Stomach (tissue), 8 donors: ENCODE measurements at regions not wholly inside any gene's neighbourhood (a gene's known extent, or its start where the extent isn't known, plus 50 kb on each side); places are given as distances from the start of the nearest gene placed in this dataset.
A peak's percentile ranks its signal among the peaks of the same experiment; 100 is the strongest.

Experiments
- DNase-seq, 2 donors: peaks; one replicate each; pipeline versions ENCODE4 v3.0.0 to v3.0.0-alpha.2; 2013 to 2019
- H3K27ac ChIP-seq, 5 donors: fragments of 200-600 bp in 4 of 5; sonication (generic) in 4 of 5; one replicate each; pipeline ENCODE4 v1.5.1; 2013 to 2019; ENCODE audit warnings: mild to moderate bottlenecking in 1 of 5, moderate library complexity in 1 of 5
- H3K27me3 ChIP-seq, 3 donors: fragments of 200-600 bp; sonication (generic); one replicate each; pipeline ENCODE4 v1.5.1; 2017 to 2019; ENCODE audit warnings: mixed run types in 1 of 3
- H3K36me3 ChIP-seq, 4 donors: fragments of 200-600 bp; sonication (generic); 1 replicate in 3 of 4; 2 replicates in 1 of 4; pipeline ENCODE4 v1.5.1; 2016 to 2019
- H3K4me1 ChIP-seq, 4 donors: fragments of 200-600 bp; sonication (generic); one replicate each; pipeline ENCODE4 v1.5.1; 2016 to 2019
- H3K4me3 ChIP-seq, 4 donors: fragments of 200-600 bp; sonication (generic) in 3 of 4; one replicate each; pipeline ENCODE4 v1.5.1; 2016 to 2019; ENCODE audit warnings: mild to moderate bottlenecking in 1 of 4
- H3K9me3 ChIP-seq, 4 donors: fragments of 200-600 bp; sonication (generic); one replicate each; pipeline ENCODE4 v1.5.1; 2016 to 2019
- EP300 ChIP-seq: sonication (generic); formaldehyde crosslinking; IDR thresholded peaks from one replicate; pipeline ENCODE4 v1.6.1; 2017; ENCODE audit warnings: antibody characterized with exemption
- POLR2A ChIP-seq, 4 donors: fragments of 450-650 bp; IDR thresholded peaks; one replicate each; pipeline ENCODE4 v1.6.1; 2016; ENCODE audit warnings: antibody characterized with exemption in 4 of 4, control low read depth in 2 of 4, mild to moderate bottlenecking in 1 of 4, moderate library complexity in 1 of 4
- POLR2AphosphoS5 ChIP-seq, 3 donors: sonication (generic); formaldehyde crosslinking; IDR thresholded peaks; one replicate each; pipeline ENCODE4 v1.6.1; 2016; ENCODE audit warnings: antibody characterized with exemption in 3 of 3
- WGBS, 5 donors: extraction: QIAGEN DNeasy Blood & Tissue Kit in 3 of 5; methylation state at CpG; one replicate each; pipeline versions ENCODE4 v1.1.5 to v1.1.7; 2013 to 2018; 5-methylcytosine and 5-hydroxymethylcytosine counted together
- intact Hi-C: fragments of 100-400 bp; cut with DNase I; formaldehyde crosslinking; loops from one replicate; pipeline ENCODE4 v1.15.1; 2023; ENCODE audit warnings: low total_unique reads
- TF ChIP-seq, protein P1 (sequence below), 7 experiments: fragments of 450-650 bp in 4 of 7; fragments of 200-600 bp in 3 of 7; sonication (generic) in 3 of 7; IDR thresholded peaks; one replicate each; pipeline ENCODE4 v1.5.1; 2016 to 2019; ENCODE audit warnings: antibody characterized with exemption in 7 of 7, control low read depth in 2 of 7, mild to moderate bottlenecking in 1 of 7
- donor health status: healthy with polysubstance abuse.
- donor health status: Bipolar disorder and iron deficiency.
- donor health status: healthy.

DNA sequence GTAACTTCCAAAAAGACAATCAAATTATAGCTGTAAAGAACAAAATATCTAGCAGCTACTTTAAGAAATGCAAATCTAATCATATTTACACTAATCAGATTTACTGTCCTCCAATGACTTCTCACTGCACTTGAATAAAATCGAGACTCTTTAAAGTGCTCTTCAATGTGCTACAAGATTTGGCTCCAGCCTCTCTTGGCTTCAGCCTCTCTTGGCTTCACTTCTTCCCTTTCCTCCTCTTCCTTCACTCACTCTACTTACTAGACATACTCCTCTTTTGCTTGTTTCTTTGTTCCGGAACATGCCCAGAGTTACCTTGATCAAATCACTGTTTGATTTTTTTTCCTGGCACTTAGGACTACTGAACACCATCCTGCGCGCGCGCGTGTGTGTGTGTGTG is 495.4 kb downstream of the LMO7 start:
- Histone ChIP-seq H3K36me3 (no peaks in the 10 kb centered on the region), H3K9me3 (no peaks in the 10 kb centered on the region), H3K4me3 (no peak overlapping the region), H3K27me3 (no peaks in the 10 kb centered on the region), H3K4me1 (no peaks in the 10 kb centered on the region), H3K27ac (no peak overlapping the region)
- peak in 1 of 2 donors; percentile 4 for DNase-seq
- intact Hi-C loops = no loop called here
- WGBS, 5 donors = 72 to 82% (median 73%) methylated on average over 7 of the region's 7 CpGs
- no peak for TF ChIP-seq EP300
- no peak for TF ChIP-seq POLR2AphosphoS5 (IDR thresholded peaks at IDR 0.05)

DNA sequence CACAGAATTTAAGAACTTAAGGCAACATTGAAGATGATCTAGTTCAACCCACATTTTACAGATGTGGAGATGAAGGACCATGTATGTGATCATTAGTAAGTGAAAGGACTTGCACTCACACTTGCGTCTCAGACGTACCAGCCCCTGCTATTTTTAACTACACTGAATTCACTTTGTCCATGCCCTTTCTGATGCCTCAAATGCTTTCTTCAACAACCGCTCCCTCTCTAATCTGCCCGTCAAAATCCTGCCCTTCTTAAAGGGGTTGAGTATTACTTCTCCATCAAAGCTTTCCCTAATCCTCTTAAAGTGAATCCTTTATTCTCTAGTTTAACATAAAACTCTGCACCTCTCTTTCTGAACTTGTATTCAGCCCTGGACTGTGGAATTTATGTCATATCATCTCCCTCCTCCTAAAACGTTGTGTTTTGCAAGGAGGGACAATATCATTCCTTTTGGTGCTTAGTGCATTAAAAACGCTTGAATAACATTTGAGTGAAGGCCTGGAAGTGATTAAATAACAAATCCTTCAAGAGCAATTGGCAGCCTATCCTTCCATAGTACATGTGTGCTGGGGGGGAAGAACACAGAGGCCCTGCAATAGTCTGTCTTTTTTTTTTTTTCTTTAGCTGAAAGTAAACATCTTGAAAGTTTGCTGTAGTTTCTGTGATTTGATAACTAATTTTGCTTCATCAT is 493.3 kb downstream of the LMO7 start:
- DNase-seq = no peak
- no peaks in the 10 kb centered on the region for H3K4me1 ChIP-seq
- no peak overlapping the region for H3K27ac ChIP-seq
- H3K36me3 ChIP-seq = no peaks in the 10 kb centered on the region
- intact Hi-C loops = no loop called here
- no peaks in the 10 kb centered on the region for H3K27me3 ChIP-seq
- H3K9me3 ChIP-seq = peaks cover 0 to 5% (median 3%) of the 10 kb centered on the region in 4 donors
- no peak overlapping the region for H3K4me3 ChIP-seq
- 52 to 73% (median 63%) methylated on average over 6 of the region's 6 CpGs for whole genome bisulfite sequencing, 5 donors
- no peak for TF ChIP-seq POLR2AphosphoS5 (IDR thresholded peaks at IDR 0.05)
- no peak for TF ChIP-seq POLR2A (IDR thresholded peaks at IDR 0.05)
- TF ChIP-seq, protein P1, sequence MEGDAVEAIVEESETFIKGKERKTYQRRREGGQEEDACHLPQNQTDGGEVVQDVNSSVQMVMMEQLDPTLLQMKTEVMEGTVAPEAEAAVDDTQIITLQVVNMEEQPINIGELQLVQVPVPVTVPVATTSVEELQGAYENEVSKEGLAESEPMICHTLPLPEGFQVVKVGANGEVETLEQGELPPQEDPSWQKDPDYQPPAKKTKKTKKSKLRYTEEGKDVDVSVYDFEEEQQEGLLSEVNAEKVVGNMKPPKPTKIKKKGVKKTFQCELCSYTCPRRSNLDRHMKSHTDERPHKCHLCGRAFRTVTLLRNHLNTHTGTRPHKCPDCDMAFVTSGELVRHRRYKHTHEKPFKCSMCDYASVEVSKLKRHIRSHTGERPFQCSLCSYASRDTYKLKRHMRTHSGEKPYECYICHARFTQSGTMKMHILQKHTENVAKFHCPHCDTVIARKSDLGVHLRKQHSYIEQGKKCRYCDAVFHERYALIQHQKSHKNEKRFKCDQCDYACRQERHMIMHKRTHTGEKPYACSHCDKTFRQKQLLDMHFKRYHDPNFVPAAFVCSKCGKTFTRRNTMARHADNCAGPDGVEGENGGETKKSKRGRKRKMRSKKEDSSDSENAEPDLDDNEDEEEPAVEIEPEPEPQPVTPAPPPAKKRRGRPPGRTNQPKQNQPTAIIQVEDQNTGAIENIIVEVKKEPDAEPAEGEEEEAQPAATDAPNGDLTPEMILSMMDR (IDR thresholded peaks at IDR 0.05) = no peak
- no peak for TF ChIP-seq EP300

DNA sequence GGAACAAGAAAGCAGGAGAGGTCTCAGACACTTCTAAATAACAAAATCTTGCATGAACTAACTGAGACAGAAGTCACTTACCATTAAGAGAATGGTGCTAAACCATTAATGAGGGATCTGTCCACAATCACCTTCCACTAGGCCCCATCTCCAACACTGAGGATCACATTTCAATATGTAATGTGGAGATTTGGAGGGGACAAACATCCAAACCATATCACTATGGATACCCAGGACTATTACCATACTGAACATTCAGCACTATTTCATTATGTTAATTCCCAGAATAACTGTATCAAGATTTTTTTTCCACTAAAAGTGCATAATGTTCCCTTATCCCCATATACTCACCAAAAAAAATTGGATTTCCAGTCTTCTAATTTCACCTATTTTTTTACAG is 491.8 kb downstream of the LMO7 start:
- Histone ChIP-seq H3K27ac (no peak overlapping the region), H3K9me3 (peaks cover 12 to 20% (median 18%) of the 10 kb centered on the region in 4 donors), H3K4me1 (no peaks in the 10 kb centered on the region), H3K36me3 (no peaks in the 10 kb centered on the region), H3K4me3 (no peak overlapping the region), H3K27me3 (no peaks in the 10 kb centered on the region)
- no peak for DNase-seq
- intact Hi-C loops = no loop called here
- TF ChIP-seq EP300 = no peak
- no peak for TF ChIP-seq POLR2A (IDR thresholded peaks at IDR 0.05)
- no peak for TF ChIP-seq POLR2AphosphoS5 (IDR thresholded peaks at IDR 0.05)
- TF ChIP-seq, protein P1 (IDR thresholded peaks at IDR 0.05) = no peak

DNA sequence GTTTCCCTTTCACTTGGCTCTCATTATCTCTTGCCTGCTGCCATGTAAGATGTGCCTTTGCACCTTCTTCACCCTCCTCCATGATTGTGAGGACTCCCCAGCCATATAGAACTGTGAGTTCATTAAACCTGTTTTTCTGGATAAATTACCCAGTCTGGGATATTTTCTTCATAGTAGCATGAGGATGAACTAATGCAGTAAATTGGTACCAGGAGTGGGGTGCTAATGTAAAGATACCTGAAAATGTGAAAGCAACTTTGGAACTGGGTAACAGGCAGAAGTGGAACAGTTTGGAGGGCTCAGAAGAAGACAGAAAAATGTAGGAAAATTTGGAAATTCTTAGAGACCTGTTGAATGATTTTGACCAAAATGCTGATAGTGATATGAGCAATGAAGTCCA is 487.4 kb downstream of the LMO7 start:
- no peak overlapping the region for H3K27ac ChIP-seq
- no peak for DNase-seq
- H3K27me3 ChIP-seq = no peaks in the 10 kb centered on the region
- H3K36me3 ChIP-seq = no peaks in the 10 kb centered on the region
- peaks cover 12 to 25% (median 20%) of the 10 kb centered on the region in 4 donors for H3K9me3 ChIP-seq
- TF ChIP-seq POLR2AphosphoS5 (IDR thresholded peaks at IDR 0.05) (no peak), POLR2A (IDR thresholded peaks at IDR 0.05) (no peak), EP300 (no peak)
- TF ChIP-seq, protein P1 (IDR thresholded peaks at IDR 0.05) = no peak
- H3K4me1 ChIP-seq = no peaks in the 10 kb centered on the region
- no peak overlapping the region for H3K4me3 ChIP-seq
- intact Hi-C loops = no loop called here

DNA sequence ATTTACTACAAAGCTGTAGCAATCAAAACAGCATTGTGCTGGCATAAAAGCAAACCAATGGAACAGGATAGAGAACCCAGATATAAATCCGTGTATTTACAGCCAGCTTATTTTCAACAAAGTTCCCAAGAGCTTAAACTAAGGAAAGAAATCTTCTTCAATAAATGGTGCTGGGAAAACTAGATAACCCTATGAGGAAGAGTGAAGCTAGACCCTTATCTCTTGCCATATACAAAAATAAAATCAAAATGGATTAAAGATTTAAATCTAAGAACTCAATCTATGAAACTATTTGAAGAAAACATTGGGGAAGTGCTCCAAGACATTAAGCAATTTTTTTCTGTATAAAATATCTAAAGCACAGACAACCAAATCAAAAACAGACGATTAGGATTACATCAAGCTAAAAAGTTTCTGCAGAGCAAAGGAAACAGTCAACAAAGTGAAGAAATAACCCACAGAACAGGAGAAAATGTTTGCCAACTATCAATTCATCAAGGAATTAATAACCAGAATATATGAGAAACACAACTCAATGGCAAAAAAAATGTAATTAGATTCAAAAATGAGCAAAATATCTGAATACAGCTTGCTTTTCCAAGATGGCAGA is 480.7 kb downstream of the LMO7 start:
- intact Hi-C loops = no loop called here
- H3K27ac ChIP-seq = no peak overlapping the region
- WGBS, 5 donors = 53 to 73% (median 60%) methylated on average over 2 of the region's 2 CpGs

More for the DNA sequence above, 480.7 kb downstream of the LMO7 start:
- Histone ChIP-seq H3K27me3 (no peaks in the 10 kb centered on the region), H3K36me3 (no peaks in the 10 kb centered on the region), H3K4me1 (no peaks in the 10 kb centered on the region), H3K4me3 (no peak overlapping the region), H3K9me3 (peaks cover 0 to 18% (median 2%) of the 10 kb centered on the region in 4 donors)
- TF ChIP-seq EP300 (no peak), POLR2A (IDR thresholded peaks at IDR 0.05) (no peak), POLR2AphosphoS5 (IDR thresholded peaks at IDR 0.05) (no peak)
- TF ChIP-seq, protein P1 (IDR thresholded peaks at IDR 0.05) = no peak
- DNase-seq = no peak
